Fibroblast of lung (primary cell): ENCODE measurements at regions not wholly inside any gene's neighbourhood (a gene's known extent, or its start where the extent isn't known, plus 50 kb on each side); places are given as distances from the start of the nearest gene placed in this dataset.

Experiments
- CTCF ChIP-seq, 2 donors: IDR thresholded peaks in 1 of 2; conservative IDR thresholded peaks in 1 of 2; 1 replicate in 1 of 2; 2 replicates in 1 of 2; pipeline ENCODE4 v1.5.1; 2011 to 2012; ENCODE audit warnings: low read length in 2 of 2, control low read depth in 1 of 2, inconsistent platforms in 1 of 2, low read depth in 1 of 2, mild to moderate bottlenecking in 1 of 2
- EZH2 ChIP-seq: IDR thresholded peaks from 2 replicates; pipeline ENCODE4 v1.5.1; 2012; ENCODE audit warnings: low read length, control low read depth, mild to moderate bottlenecking; ENCODE audit errors: missing control alignments

- no peak for TF ChIP-seq CTCF (conservative IDR thresholded peaks at IDR 0.05 in 1 of 2, IDR thresholded peaks at IDR 0.05 in 1 of 2; ENCODE audit: low read depth in 1 of 2, low read length in 2 of 2)
- TF ChIP-seq EZH2 = no peak
Observed at GRCh38 chr21:41064951-41065350, 103.0 kb upstream of the BACE2 start.
